PC-9 (cell line): ENCODE measurements at regions not wholly inside any gene's neighbourhood (a gene's known extent, or its start where the extent isn't known, plus 50 kb on each side); places are given as distances from the start of the nearest gene placed in this dataset.

Experiments used
- BruUV-seq: library from RNA; stranded (reverse); fragments of 400-500 nt; replicated peaks from 2 replicates; lab custom pipeline; 2021; lab: Mats Ljungman, UMichigan
- CTCF ChIA-PET: fragments of 300-600 bp; sonication (Branson Sonifier 250); formaldehyde crosslinking; loops from one replicate; lab custom pipeline; 2022; ENCODE audit warnings: antibody characterized with exemption; lab: Charles Lee
- POLR2A ChIA-PET: fragments of 300-600 bp; sonication (Branson Sonifier 250); formaldehyde crosslinking; loops from one replicate; lab custom pipeline; 2022; ENCODE audit warnings: antibody characterized with exemption; ENCODE audit not compliant: unreplicated experiment; lab: Charles Lee
- DNase-seq, 2 experiments: peaks; one replicate each; pipeline versions ENCODE4 v3.0.0 to v3.0.0-alpha.2; 2015 to 2022; ENCODE audit warnings: mixed read lengths in 1 of 2
- H2AFZ ChIP-seq: fragments of 200-600 bp; sonication (generic); 2 replicates; pipeline ENCODE4 v1.8.1; 2017; ENCODE audit warnings: antibody characterized with exemption
- H3F3A ChIP-seq: fragments of 200-600 bp; sonication (generic); 2 replicates; pipeline ENCODE4 v1.8.1; 2017; ENCODE audit warnings: antibody characterized with exemption, mild to moderate bottlenecking, low read depth; ENCODE audit not compliant: insufficient read depth
- H3K27ac ChIP-seq: fragments of 200-600 bp; sonication (generic); 2 replicates; pipeline ENCODE4 v1.6.1; 2016; ENCODE audit warnings: mixed run types
- H3K27me3 ChIP-seq: fragments of 200-600 bp; sonication (generic); 2 replicates; pipeline ENCODE4 v1.6.1; 2016; ENCODE audit warnings: low read depth, mixed run types; ENCODE audit not compliant: insufficient read depth
- H3K36me3 ChIP-seq: fragments of 200-600 bp; sonication (generic); 2 replicates; pipeline ENCODE4 v1.6.1; 2016; ENCODE audit warnings: low read depth, mixed run types
- H3K4me1 ChIP-seq: fragments of 200-600 bp; sonication (generic); replicated peaks from 2 replicates; pipeline ENCODE4 v1.6.1; 2016; ENCODE audit warnings: mixed run types; ENCODE audit not compliant: insufficient read depth
- H3K4me2 ChIP-seq: fragments of 200-600 bp; sonication (generic); 2 replicates; pipeline ENCODE4 v1.6.1; 2017; ENCODE audit warnings: mixed run types
- H3K4me3 ChIP-seq: fragments of 200-600 bp; sonication (generic); 2 replicates; pipeline ENCODE4 v1.6.1; 2016; ENCODE audit warnings: mixed run types
- H3K79me2 ChIP-seq: fragments of 200-600 bp; sonication (generic); 2 replicates; pipeline ENCODE4 v1.6.1; 2017; ENCODE audit warnings: low read depth, mixed run types
- H3K9me2 ChIP-seq: fragments of 200-600 bp; sonication (generic); 2 replicates; pipeline ENCODE4 v1.8.1; 2017; ENCODE audit warnings: mild to moderate bottlenecking; ENCODE audit not compliant: insufficient read depth
- H3K9me3 ChIP-seq: fragments of 200-600 bp; sonication (generic); 2 replicates; pipeline ENCODE4 v1.8.1; 2016; ENCODE audit warnings: low read depth; ENCODE audit not compliant: insufficient read depth
- H4K20me1 ChIP-seq: fragments of 200-600 bp; sonication (generic); 2 replicates; pipeline ENCODE4 v1.8.1; 2017; ENCODE audit not compliant: insufficient read depth
- EZH2 ChIP-seq: fragments of 200-600 bp; sonication (generic); IDR thresholded peaks from 2 replicates; pipeline ENCODE4 v1.8.0; 2017; ENCODE audit warnings: antibody characterized with exemption, low read depth
- intact Hi-C: fragments of 100-400 bp; cut with micrococcal nuclease; formaldehyde crosslinking; loops from one replicate; pipeline ENCODE4 v1.10.0; 2022; ENCODE audit not compliant: unreplicated experiment
- TF ChIP-seq, protein P1 (sequence below): fragments of 200-600 bp; sonication (generic); conservative IDR thresholded peaks from 2 replicates; pipeline ENCODE4 v1.6.1; 2017; ENCODE audit warnings: mixed run types, antibody characterized with exemption, mild to moderate bottlenecking, moderate library complexity

DNA sequence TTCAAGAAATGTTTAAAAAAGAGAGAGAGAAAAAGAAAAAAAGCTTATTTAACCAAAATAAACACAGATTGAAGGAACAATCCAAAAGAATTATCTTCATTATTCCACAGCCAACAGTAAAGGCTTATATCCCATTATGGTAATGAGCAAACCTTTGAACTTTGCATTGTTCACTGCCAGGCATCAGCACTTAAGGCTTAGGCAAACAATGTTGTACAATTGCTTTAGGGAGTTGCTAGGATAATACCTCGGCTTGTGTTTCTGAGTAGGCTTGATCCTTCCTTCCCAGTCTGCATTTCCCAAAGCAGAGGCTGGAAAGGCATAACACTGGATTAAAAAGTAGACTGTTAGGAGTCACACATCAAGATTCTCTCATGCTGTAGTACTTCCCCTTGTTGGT lies 352.7 kb upstream of the IGFBP7 start:
- TF ChIP-seq, protein P1, sequence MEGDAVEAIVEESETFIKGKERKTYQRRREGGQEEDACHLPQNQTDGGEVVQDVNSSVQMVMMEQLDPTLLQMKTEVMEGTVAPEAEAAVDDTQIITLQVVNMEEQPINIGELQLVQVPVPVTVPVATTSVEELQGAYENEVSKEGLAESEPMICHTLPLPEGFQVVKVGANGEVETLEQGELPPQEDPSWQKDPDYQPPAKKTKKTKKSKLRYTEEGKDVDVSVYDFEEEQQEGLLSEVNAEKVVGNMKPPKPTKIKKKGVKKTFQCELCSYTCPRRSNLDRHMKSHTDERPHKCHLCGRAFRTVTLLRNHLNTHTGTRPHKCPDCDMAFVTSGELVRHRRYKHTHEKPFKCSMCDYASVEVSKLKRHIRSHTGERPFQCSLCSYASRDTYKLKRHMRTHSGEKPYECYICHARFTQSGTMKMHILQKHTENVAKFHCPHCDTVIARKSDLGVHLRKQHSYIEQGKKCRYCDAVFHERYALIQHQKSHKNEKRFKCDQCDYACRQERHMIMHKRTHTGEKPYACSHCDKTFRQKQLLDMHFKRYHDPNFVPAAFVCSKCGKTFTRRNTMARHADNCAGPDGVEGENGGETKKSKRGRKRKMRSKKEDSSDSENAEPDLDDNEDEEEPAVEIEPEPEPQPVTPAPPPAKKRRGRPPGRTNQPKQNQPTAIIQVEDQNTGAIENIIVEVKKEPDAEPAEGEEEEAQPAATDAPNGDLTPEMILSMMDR: no peak
- TF ChIP-seq EZH2: no peak
- Histone ChIP-seq H3K9me3 (no peaks in the 10 kb centered on the region), H2AFZ (no peak overlapping the region), H4K20me1 (no peaks in the 10 kb centered on the region), H3K4me1 (no peaks in the 10 kb centered on the region), H3K27me3 (no peaks in the 10 kb centered on the region), H3F3A (no peaks in the 10 kb centered on the region), H3K9me2 (no peaks in the 10 kb centered on the region), H3K79me2 (no peaks in the 10 kb centered on the region), H3K36me3 (no peaks in the 10 kb centered on the region), H3K4me2 (no peak overlapping the region), H3K4me3 (no peak overlapping the region), H3K27ac (no peak overlapping the region)
- CTCF ChIA-PET: no interaction called here
- intact Hi-C loops: no loop called here
- BruUV-seq: no TSS peak
- POLR2A ChIA-PET: no interaction called here
- no peak for DNase-seq

GRCh38 chr4:57460967-57461366 lies 350.8 kb upstream of the IGFBP7 start:
- Histone ChIP-seq H3K27ac (no peak overlapping the region), H3K27me3 (no peaks in the 10 kb centered on the region), H3K9me2 (no peaks in the 10 kb centered on the region), H4K20me1 (no peaks in the 10 kb centered on the region), H3K9me3 (no peaks in the 10 kb centered on the region), H3K79me2 (no peaks in the 10 kb centered on the region), H3K4me2 (no peak overlapping the region), H3K4me1 (no peaks in the 10 kb centered on the region), H3F3A (no peaks in the 10 kb centered on the region), H3K4me3 (no peak overlapping the region), H2AFZ (no peak overlapping the region), H3K36me3 (no peaks in the 10 kb centered on the region)
- no peak for DNase-seq
- CTCF ChIA-PET: no interaction called here
- POLR2A ChIA-PET: no interaction called here
- TF ChIP-seq, protein P1: no peak
- no peak for TF ChIP-seq EZH2
- BruUV-seq: no TSS peak
- intact Hi-C loops: no loop called here

- Histone ChIP-seq H3K36me3 (no peaks in the 10 kb centered on the region), H3F3A (no peaks in the 10 kb centered on the region), H4K20me1 (no peaks in the 10 kb centered on the region), H3K4me1 (no peaks in the 10 kb centered on the region), H3K27ac (no peak overlapping the region), H3K27me3 (no peaks in the 10 kb centered on the region), H3K79me2 (no peaks in the 10 kb centered on the region), H3K4me3 (no peak overlapping the region), H3K9me2 (no peaks in the 10 kb centered on the region), H3K4me2 (no peak overlapping the region), H2AFZ (no peak overlapping the region), H3K9me3 (no peaks in the 10 kb centered on the region)
- ChIA-PET CTCF (interaction anchor here (0.6 kb wide), 1 partner anchor 1986 kb away, joined by 4 read pairs; no protein-coding TSS in a partner anchor), POLR2A (no interaction called here)
- intact Hi-C loops: no loop called here
- TF ChIP-seq EZH2: no peak
- TF ChIP-seq, protein P1: no peak
- DNase-seq: no peak
- BruUV-seq: no TSS peak
These were observed 338.7 kb upstream of the IGFBP7 start for GRCh38 chr4:57448901-57449300.
